Bronchial epithelial cell (primary cell): ENCODE measurements at regions not wholly inside any gene's neighbourhood (a gene's known extent, or its start where the extent isn't known, plus 50 kb on each side); places are given as distances from the start of the nearest gene placed in this dataset.
"Not testable (repeated sequence)": the region's sequence is repeated elsewhere in the genome, so short reads cannot be mapped to it uniquely, and the experiment has no call there.

Experiments
- DNase-seq: peaks from one replicate; pipeline ENCODE4 v3.0.0-alpha.2; 2010; ENCODE audit warnings: low read depth
- FAIRE-seq: peaks from 2 replicates; lab custom pipeline; 2011; peaks lifted over from hg19 to GRCh38; lab: Jason Lieb, UNC
- H3K27me3 ChIP-seq: 2 replicates; pipeline ENCODE4 v1.5.1; 2011; ENCODE audit warnings: low read length; ENCODE audit not compliant: control insufficient read depth, insufficient read depth
- H3K36me3 ChIP-seq: 2 replicates; pipeline ENCODE4 v1.5.1; 2011; ENCODE audit warnings: low read length; ENCODE audit not compliant: control insufficient read depth, insufficient read depth
- H3K4me3 ChIP-seq: 2 replicates; pipeline ENCODE4 v1.5.1; 2011; ENCODE audit warnings: mild to moderate bottlenecking, low read depth, low read length, control low read depth
- CTCF ChIP-seq: IDR thresholded peaks from 2 replicates; pipeline ENCODE4 v1.5.1; 2011; ENCODE audit warnings: mild to moderate bottlenecking, moderate library complexity, low read length, control low read depth, inconsistent platforms; ENCODE audit not compliant: insufficient read depth, severe bottlenecking

GRCh38 chr2:8558956-8559355 lies 122.9 kb upstream of the ID2 start:
- no peak for TF ChIP-seq CTCF
- FAIRE-seq (peak; percentile 60), DNase-seq (no peak)
- Histone ChIP-seq H3K36me3 (no peaks in the 10 kb centered on the region), H3K27me3 (no peaks in the 10 kb centered on the region), H3K4me3 (no peak overlapping the region)

- DNase-seq (no peak), FAIRE-seq (no peak)
- H3K36me3 ChIP-seq = no peaks in the 10 kb centered on the region
- H3K4me3 ChIP-seq = no peak overlapping the region
- no peak for TF ChIP-seq CTCF
- no peaks in the 10 kb centered on the region for H3K27me3 ChIP-seq
Observed at GRCh38 chr2:8559805-8560204, 122.1 kb upstream of the ID2 start.

GRCh38 chr2:8561692-8562091 lies 120.2 kb upstream of the ID2 start:
- not testable (repeated sequence) for DNase-seq, FAIRE-seq, H3K36me3 ChIP-seq, H3K27me3 ChIP-seq, H3K4me3 ChIP-seq

GRCh38 chr2:8563814-8564474 lies 117.9 kb upstream of the ID2 start:
- FAIRE-seq = no peak
- H3K27me3 ChIP-seq = no peaks in the 10 kb centered on the region
- no peak overlapping the region for H3K4me3 ChIP-seq
- TF ChIP-seq CTCF = no peak
- DNase-seq = no peak
- no peaks in the 10 kb centered on the region for H3K36me3 ChIP-seq

GRCh38 chr2:8564475-8564874 lies 117.4 kb upstream of the ID2 start:
- DNase-seq = no peak
- TF ChIP-seq CTCF = no peak
- no peaks in the 10 kb centered on the region for H3K36me3 ChIP-seq
- no peak overlapping the region for H3K4me3 ChIP-seq
- H3K27me3 ChIP-seq = no peaks in the 10 kb centered on the region
- no peak for FAIRE-seq

- H3K27me3 ChIP-seq = no peaks in the 10 kb centered on the region
- no peak overlapping the region for H3K4me3 ChIP-seq
- no peak for TF ChIP-seq CTCF
- DNase-seq (no peak), FAIRE-seq (no peak)
- no peaks in the 10 kb centered on the region for H3K36me3 ChIP-seq
Observed at GRCh38 chr2:8565399-8566154, 116.3 kb upstream of the ID2 start.
